HG02884 (cell line): ENCODE measurements at regions not wholly inside any gene's neighbourhood (a gene's known extent, or its start where the extent isn't known, plus 50 kb on each side); places are given as distances from the start of the nearest gene placed in this dataset.
A peak's percentile ranks its signal among the peaks of the same experiment; 100 is the strongest.
"Not testable (repeated sequence)": the region's sequence is repeated elsewhere in the genome, so short reads cannot be mapped to it uniquely, and the experiment has no call there.

ENCODE experiments used
- ATAC-seq: cut with Tn5 transposase; IDR thresholded peaks from one replicate; pipeline ENCODE4 v1.9.1; 2021; ENCODE audit warnings: mild to moderate bottlenecking, moderate library complexity; ENCODE audit not compliant: unreplicated experiment

DNA sequence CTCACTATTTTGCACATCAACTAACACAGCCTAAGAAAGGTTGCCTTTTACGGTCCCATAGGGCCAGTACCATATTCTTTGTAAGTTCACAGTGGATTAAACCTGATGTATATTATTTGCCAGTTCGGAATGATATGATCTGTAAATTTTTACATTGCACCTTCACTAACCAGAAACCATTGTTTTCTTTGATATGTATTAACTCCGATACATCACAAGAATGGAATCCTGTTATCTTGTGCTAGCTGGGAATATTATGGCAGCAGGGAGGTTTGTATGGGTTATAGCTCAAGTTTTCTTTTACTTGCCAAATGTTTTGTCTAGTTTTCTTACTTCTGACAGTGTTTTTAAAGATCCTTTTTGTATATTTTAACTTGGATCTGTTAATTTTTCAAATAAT, 51.4 kb upstream of the S1PR1 start:
- ATAC-seq, result no peak

DNA sequence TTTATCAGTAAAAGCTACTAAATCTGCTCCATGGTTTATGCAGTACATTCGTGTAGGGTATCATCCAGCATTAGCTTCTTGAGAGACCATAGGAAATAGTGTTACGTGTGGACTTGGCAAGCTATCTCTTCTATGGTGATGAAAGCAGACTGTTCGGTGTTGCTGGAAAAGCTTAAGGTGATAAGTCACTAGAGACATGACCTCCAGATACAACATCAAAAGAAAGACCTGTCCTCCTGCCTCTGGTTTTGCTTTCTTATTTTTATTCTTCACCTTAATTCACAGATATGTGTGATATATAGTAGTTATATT, 53.5 kb upstream of the S1PR1 start:
- ATAC-seq, result no peak

- ATAC-seq, result no peak
Observed at GRCh38 chr1:101182627-101183387, 54.0 kb upstream of the S1PR1 start.

DNA sequence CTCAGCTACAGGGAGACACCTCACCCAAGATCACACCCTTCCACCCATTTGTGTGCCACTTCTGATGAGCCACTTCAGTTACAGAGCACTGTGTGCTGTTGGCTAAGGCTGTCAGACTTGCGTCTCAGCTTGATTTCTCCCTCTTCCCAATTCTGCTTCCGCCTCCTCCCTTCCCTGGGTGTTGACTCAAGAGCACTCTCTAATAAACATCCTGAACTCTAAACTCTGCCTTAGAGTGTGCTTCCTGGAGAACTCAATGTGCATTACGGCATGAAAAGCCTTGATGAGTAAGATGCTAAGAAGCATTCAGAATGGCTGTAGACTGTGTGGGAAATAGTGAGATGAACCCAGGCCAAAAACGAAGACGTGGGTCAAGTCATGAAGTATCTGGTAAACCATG, 54.9 kb upstream of the S1PR1 start:
- ATAC-seq, result no peak

GRCh38 chr1:101178688-101179491, 57.9 kb upstream of the S1PR1 start:
- peak; percentile 94 for ATAC-seq

DNA sequence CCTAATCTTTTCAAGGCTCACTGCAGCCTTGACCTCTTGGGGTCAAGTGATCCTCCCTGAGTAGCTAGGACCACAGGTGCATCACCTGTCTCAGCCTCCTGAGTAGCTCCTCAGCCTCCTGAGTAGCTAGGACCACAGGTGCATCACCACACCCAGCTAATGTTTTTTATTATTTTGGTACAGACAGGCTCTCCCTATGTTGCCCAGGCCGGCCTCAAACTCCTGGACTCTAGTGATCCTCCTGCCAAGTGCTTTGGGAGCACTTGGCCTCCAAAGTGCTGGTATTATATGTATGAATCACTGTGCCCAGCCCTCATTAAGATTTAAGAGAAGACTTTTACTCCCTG, 58.5 kb upstream of the S1PR1 start:
- no peak for ATAC-seq

GRCh38 chr1:101175886-101176285, 60.9 kb upstream of the S1PR1 start:
- ATAC-seq, result no peak

GRCh38 chr1:101175466-101175865, 61.4 kb upstream of the S1PR1 start:
- no peak for ATAC-seq

DNA sequence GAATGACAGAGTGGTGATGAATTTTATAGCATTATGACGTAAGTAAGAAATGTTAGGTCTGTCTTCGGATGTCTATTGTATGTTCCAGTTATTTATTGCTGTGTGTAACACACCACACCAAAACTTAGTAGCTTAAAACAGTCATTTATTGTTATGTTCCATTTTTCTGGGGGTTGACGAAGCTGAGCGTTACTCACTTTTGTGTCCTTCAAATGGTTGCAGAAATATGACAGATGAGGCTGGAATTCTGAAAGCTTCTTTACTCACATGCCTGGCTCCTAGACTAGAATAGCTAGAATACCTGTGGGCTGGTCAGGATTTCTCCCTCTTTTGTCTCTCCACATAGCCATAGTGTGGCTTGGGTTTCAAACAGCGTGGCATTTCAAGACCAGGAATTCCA, 62.1 kb upstream of the S1PR1 start:
- no peak for ATAC-seq

DNA sequence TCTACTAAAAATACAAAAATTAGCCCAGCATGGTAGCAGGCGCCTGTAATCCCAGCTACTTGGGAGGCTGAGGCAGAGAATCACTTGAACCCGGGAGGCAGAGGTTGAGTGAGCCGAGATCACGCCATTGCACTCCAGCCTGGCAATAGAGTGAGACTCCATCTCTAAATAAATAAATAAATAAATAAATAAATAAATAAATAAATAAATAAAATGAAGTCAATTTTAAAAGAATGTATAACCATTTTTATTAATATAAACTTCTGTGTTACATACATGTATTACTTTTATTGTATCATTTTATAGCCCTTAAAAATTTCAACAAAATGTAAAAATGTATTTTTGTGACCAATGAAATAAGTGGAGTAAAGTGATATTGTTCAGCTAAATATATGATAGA, 62.5 kb upstream of the S1PR1 start:
- ATAC-seq, result not testable (repeated sequence)

DNA sequence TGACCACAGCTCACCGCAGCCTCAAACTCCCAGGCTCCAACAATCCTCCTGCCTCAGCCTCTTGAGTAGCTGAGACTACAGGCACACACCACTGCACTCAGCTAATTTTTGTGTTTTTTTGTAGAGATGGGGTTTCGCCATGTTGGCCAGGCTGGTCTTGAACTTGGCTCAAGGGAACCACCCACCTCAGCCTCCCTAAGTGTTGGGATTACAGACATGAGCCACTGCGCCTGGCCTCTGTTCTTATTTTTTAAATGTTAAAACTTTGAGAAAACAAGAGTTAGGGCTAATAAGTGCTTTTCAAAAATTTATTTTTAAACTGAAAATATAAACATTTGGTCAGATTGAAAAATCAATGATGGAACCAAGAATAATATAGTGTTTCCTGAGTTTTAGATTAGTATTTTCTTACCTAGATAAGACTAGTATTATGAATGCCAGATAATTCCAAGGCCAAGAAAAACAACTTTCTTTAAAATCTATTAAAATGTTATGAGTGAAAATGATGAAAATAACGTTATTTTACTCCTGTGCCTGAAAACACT, 66.2 kb upstream of the S1PR1 start:
- no peak for ATAC-seq

GRCh38 chr1:101167891-101168290, 68.9 kb upstream of the S1PR1 start:
- peak; percentile 89 for ATAC-seq

DNA sequence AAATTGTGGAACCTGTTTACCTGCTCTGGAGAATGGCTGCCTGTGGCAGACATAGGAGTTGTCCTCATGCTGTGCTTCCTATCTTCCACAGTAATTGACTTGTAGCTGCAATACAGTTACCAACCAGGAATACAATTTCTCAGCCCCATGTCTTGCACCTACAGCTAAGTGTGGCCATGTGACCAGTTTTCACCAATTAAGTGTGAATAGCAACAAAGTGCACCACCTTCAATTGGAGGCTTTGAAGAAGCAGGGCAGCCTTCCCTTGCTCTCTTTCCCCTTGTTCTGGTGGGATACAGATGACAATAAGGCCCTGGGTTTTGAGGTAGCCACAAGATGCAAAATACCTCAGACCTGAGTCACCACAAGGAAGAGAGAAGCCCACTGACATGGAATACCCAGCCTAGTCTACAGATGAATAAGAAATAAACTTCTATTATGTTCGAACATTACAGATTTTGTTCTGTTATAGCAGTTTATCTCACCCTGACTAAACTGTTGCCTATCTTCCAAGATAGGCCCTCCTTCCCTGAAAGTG, 70.2 kb upstream of the S1PR1 start:
- no peak for ATAC-seq

- no peak for ATAC-seq
Observed at GRCh38 chr1:101165954-101166353, 70.9 kb upstream of the S1PR1 start.

GRCh38 chr1:101165532-101165931, 71.3 kb upstream of the S1PR1 start:
- no peak for ATAC-seq

DNA sequence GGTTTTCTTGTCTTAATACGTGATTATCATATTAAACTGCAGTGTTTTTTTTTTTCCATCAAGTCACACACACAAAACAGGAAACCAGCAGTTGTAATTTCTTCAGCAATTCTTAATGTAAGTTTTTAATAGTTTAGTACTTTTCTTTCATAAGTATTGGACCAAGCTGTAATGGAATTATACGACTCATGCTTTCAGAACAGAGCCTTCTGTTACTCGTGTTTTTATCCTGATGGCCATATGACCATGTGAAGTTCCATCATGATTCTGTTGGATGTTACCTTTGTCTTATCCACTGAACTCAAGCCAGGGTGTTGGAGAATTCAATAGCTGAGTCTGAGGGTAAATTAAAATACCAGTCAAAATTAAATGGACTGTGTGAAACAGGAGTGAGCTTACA, 72.0 kb upstream of the S1PR1 start:
- ATAC-seq, result no peak

DNA sequence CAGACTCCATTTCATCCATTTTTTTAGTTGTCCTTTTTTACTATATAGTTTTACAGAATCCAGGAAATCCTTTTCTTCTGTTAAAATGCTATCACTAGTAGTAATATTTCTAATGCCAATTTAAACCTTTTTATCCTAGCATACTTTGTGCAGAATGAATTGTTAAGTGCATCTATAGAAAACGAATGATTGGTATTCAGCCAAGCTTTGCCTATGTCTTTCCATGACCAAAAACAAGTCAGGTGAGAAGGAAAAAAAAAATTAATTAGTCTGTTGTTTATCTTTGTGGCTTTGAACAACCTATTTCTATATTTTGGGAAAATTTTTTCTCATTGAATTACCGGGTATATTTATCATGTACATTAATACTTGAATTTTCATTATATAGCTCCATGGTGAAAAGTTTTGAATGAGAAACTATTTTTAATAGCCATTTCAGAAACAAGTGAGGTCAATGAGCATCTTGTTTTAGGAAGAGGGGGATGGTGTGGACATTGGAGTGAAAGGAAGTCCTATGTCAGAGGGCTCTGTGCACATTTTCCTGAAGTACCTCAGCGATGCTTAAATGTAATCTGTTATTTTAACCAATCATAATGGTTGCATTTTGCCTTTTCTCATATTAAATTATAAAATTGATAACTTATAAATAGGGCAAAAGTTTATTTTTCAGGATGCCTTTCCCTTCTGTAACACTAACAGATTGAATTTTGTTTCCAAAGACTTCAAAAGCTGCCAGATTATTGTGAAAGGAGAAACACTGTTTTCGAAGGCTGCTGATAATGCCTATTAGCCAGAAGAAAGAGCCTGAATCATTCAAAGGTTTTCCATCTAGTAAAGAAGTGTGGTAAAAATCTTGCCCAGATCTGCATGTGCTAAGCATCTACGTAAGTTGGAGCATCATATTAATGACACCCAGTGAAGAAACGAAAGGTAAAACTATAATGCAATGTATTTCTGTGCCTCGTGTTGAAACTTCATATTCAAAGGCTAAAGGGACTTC, 73.8 kb upstream of the S1PR1 start:
- ATAC-seq, result no peak

DNA sequence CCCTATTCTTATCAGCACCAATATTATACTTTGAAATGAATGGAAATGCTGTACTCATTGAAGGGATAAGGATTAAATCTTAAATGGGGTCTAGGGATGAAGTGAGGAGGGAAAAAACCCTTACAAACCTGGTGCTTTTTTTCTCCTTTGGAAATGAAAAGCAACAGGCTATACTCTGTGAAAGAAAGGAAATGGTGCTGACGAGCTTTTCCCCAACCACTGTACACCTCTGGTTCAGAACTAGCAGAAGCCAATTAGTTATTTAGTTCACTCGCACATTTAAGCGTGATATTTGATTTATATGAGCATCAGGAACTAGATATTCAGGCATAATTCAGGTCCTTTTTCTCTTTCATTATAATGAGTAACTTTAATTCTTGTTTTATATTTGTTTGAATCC, 74.5 kb upstream of the S1PR1 start:
- ATAC-seq, result no peak

- ATAC-seq, result no peak
Observed at GRCh38 chr1:101161619-101162018, 75.2 kb upstream of the S1PR1 start.

DNA sequence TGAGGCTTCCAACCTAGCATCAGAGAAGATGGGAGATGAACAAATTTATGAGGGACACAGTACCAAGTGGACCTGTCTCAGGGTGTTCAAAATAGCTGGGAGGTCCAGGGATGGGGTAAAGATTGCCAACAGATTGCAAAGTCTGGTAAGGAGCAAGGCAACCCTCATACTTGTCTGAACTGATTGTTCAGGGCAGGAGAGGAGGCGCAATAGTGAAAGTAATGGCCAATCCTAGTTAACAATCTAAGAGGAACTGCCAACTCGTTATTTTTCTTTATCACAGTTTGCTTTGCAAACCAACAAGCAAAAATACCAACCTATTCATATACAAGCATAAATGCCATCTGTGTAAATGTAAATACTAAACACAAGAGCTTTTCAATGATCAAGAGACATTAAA, 78.4 kb upstream of the S1PR1 start:
- ATAC-seq, result no peak

DNA sequence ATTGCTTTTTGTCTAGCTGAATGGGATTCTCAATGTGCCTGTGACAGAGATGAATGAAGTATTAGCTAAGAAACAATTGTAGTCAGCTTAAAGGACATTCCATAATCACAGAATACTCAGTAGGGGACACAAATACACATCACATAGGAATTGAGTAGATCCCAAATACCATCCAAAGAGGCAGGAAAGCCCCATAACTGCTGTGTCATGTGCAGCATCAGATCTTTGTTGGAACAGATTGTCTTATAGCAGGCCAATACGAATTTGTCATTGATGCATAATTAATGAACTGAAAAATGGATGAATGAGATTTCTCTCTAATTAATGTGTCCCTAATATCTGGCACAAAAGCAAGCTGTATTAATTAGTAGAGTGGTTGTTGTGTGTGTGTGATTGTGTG, 82.3 kb upstream of the S1PR1 start:
- no peak for ATAC-seq
